NT2/D1 (cell line): ENCODE measurements at regions not wholly inside any gene's neighbourhood (a gene's known extent, or its start where the extent isn't known, plus 50 kb on each side); places are given as distances from the start of the nearest gene placed in this dataset.
A peak's percentile ranks its signal among the peaks of the same experiment; 100 is the strongest.

Source experiments
- DNase-seq: peaks from one replicate; pipeline ENCODE4 v3.0.0-alpha.2; 2011; ENCODE audit warnings: low read depth, low spot score
- H3K27me3 ChIP-seq: 2 replicates; pipeline ENCODE4 v1.6.0; 2011; ENCODE audit warnings: mild to moderate bottlenecking; ENCODE audit not compliant: insufficient read length, insufficient read depth
- H3K36me3 ChIP-seq: 2 replicates; pipeline ENCODE4 v1.6.1; 2011; ENCODE audit warnings: mild to moderate bottlenecking, low read length, mixed read lengths; ENCODE audit not compliant: insufficient read depth, insufficient read length
- H3K4me1 ChIP-seq: 2 replicates; pipeline ENCODE4 v1.5.1; 2011; ENCODE audit not compliant: insufficient read depth, insufficient read length
- H3K4me3 ChIP-seq: 2 replicates; pipeline ENCODE4 v1.5.1; 2011; ENCODE audit warnings: low read depth; ENCODE audit not compliant: insufficient read length
- H3K9ac ChIP-seq: 2 replicates; pipeline ENCODE4 v1.6.0; 2011; ENCODE audit warnings: low read depth; ENCODE audit not compliant: insufficient read length
- H3K9me3 ChIP-seq: 2 replicates; pipeline ENCODE4 v1.5.1; 2011; ENCODE audit warnings: mild to moderate bottlenecking, low read length; ENCODE audit not compliant: insufficient read depth
- SUZ12 ChIP-seq: IDR thresholded peaks from 2 replicates; pipeline ENCODE4 v1.6.1; 2011; ENCODE audit not compliant: insufficient read length, insufficient read depth; ENCODE audit errors: extremely low read depth
- YY1 ChIP-seq: IDR thresholded peaks from 2 replicates; pipeline ENCODE4 v1.6.1; 2011; ENCODE audit not compliant: insufficient read length, insufficient read depth
- ZNF274 ChIP-seq: IDR thresholded peaks from 2 replicates; pipeline ENCODE4 v1.6.1; 2011; ENCODE audit warnings: mild to moderate bottlenecking, low read depth, low read length

DNA sequence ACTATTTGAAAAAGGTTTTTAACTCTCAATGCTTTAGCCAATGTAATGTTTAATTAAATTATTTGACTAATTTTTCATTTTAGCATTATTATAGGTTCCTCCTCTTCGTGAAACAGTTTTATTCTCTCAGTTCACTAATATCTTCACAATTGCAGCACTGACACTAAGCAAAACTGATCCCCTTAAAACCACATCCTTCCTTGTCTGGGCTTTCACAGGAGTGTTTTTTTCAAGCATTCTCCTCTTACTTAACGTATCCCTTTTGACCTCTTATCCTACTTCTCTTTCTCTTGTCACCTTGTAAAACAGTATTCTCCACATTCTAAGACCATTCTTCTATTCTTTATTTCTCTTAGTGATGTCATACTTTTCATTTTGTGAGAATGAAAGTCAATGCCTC lies 112.8 kb downstream of the DSC3 start:
- H3K9ac ChIP-seq: no peak overlapping the region
- H3K36me3 ChIP-seq: no peaks in the 10 kb centered on the region
- no peaks in the 10 kb centered on the region for H3K27me3 ChIP-seq
- no peak overlapping the region for H3K4me3 ChIP-seq
- H3K4me1 ChIP-seq: no peaks in the 10 kb centered on the region
- no peak for DNase-seq
- TF ChIP-seq ZNF274 (no peak), SUZ12 (no peak), YY1 (no peak)
- H3K9me3 ChIP-seq: no peaks in the 10 kb centered on the region

DNA sequence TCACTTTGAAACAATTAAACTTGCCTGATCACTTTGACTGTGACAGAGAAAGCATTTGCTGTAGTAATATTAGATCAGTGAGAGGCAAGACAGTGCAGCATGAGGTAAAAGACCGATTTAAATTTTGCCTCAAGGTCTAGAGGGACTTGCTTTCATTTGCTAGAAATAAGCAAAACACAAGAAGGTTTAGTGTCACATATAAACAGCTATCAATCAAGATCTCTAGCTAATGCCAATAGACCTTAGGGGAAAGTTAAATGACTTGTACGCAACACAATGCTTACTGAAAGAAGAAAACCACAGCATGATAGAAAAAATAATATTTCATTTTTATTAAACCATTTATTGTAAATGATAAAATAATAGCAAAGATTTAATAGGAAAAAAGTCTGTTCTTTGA lies 113.5 kb downstream of the DSC3 start:
- Histone ChIP-seq H3K9ac (no peak overlapping the region), H3K4me3 (no peak overlapping the region), H3K36me3 (no peaks in the 10 kb centered on the region), H3K4me1 (no peaks in the 10 kb centered on the region), H3K27me3 (no peaks in the 10 kb centered on the region), H3K9me3 (no peaks in the 10 kb centered on the region)
- TF ChIP-seq SUZ12 (no peak), YY1 (no peak), ZNF274 (no peak)
- no peak for DNase-seq

DNA sequence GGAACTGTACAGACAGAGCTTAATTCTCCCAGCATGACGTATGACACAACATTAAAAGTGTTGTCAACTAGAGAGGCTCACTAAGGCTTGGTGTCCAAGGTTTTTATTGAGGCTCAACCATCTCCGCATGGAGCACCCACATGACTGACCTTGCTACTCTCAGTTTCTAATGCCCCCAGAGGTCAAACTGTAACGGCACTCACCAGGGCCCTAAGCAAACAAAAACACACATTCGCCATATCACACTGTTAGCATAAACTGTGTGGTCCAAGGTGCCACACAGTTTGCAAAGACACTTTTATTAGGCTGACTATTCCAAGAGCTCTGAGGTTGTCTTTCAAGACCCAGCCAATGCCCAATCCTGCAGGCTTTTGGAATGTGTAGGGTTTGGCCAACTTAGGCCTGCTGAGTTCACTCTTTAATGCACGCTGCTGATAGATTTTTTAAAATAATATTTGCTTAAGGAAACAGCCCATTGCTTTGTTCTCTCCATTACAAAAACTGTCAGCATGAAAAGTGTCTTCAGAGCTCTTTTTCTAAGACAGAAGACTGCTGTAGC lies 114.9 kb downstream of the DSC3 start:
- TF ChIP-seq YY1: no peak
- TF ChIP-seq ZNF274: no peak
- TF ChIP-seq SUZ12: no peak
- Histone ChIP-seq H3K9me3 (no peaks in the 10 kb centered on the region), H3K36me3 (no peaks in the 10 kb centered on the region), H3K27me3 (no peaks in the 10 kb centered on the region), H3K9ac (no peak overlapping the region), H3K4me3 (no peak overlapping the region), H3K4me1 (no peaks in the 10 kb centered on the region)
- DNase-seq: no peak

DNA sequence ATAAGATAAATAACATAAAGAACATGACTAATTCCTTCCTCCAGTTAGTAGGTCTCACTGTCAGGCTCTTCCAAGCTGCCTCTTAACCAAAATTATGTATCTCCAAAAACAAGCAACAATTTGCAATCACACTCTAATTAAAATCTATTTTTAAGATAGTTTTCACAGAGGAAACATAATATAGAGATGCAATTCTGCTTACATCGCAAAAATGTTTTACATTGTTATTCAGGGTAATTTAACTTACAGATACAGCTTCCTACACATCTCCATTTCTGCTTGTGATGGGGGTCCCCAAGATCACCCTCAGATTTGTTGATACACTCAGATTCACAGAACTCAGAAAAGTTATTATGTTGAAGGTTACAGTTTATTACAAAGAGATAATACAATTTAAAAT lies 115.5 kb downstream of the DSC3 start:
- Histone ChIP-seq H3K9ac (no peak overlapping the region), H3K9me3 (no peaks in the 10 kb centered on the region), H3K4me1 (no peaks in the 10 kb centered on the region), H3K36me3 (no peaks in the 10 kb centered on the region), H3K27me3 (no peaks in the 10 kb centered on the region), H3K4me3 (no peak overlapping the region)
- TF ChIP-seq YY1 (no peak), ZNF274 (no peak), SUZ12 (no peak)
- no peak for DNase-seq

DNA sequence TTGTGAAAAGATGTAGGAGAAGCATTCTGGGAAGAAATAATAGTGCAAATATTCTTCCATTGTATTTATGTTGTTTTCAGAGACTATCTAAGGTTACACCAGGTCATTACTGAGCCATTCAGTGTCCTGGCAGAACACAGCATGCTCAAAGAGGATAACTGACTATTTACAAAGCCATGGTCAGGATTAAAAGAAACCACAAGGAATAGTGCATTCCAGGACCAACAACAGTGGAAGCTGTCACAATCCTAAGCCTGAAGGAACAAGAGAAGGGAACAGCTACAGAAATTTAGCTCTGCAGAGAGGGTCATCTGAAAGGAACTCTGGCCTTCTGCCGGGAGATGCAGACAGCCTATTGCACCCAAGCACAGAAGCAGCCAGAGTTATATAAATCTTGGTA lies 116.7 kb downstream of the DSC3 start:
- TF ChIP-seq SUZ12 (no peak), ZNF274 (no peak), YY1 (no peak)
- no peaks in the 10 kb centered on the region for H3K27me3 ChIP-seq
- peak; percentile 11 for DNase-seq
- no peaks in the 10 kb centered on the region for H3K9me3 ChIP-seq
- no peaks in the 10 kb centered on the region for H3K4me1 ChIP-seq
- no peak overlapping the region for H3K9ac ChIP-seq
- no peaks in the 10 kb centered on the region for H3K36me3 ChIP-seq
- no peak overlapping the region for H3K4me3 ChIP-seq

DNA sequence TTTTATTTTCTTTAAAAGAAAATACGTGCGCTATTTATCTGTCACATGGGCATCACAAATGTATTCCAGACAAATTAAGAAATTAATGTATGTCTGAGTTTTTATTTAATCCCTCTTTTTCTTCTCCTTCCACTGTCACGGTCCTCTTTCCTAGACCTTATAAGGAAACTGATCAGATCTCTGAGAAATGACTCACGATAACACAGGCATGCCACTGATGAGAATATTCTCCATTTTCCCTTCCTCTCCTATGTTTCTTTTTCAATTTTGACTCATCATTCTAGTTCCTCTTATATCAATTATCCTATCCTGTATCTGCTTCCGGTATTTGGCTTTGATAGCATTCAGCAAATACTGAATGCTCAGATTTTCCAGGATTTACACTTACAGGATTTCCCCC lies 121.8 kb downstream of the DSC3 start:
- Histone ChIP-seq H3K4me1 (no peaks in the 10 kb centered on the region), H3K36me3 (no peaks in the 10 kb centered on the region), H3K9me3 (no peaks in the 10 kb centered on the region), H3K9ac (no peak overlapping the region), H3K27me3 (no peaks in the 10 kb centered on the region), H3K4me3 (no peak overlapping the region)
- TF ChIP-seq SUZ12 (no peak), YY1 (no peak), ZNF274 (no peak)
- DNase-seq: no peak

DNA sequence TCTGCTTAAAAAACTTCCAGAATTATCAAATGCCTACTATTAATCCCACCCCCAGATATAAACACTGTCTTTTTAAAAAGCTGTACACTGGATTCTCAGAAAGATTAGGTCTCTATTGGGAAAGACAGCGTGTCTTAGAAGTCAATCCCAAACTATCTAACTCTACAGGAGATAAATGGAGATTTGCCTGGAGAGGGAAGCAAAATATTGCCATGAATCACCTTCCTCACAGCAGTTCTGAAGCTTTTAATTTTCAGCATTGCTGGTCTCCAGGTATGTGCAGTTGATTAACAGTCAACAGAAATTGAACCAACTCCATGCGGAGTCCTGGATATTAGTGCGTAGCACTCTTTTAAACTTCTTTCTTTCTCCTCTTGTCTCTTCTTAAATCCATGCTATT lies 122.2 kb downstream of the DSC3 start:
- no peaks in the 10 kb centered on the region for H3K4me1 ChIP-seq
- no peak for TF ChIP-seq SUZ12
- TF ChIP-seq YY1: no peak
- TF ChIP-seq ZNF274: no peak
- no peaks in the 10 kb centered on the region for H3K36me3 ChIP-seq
- no peak overlapping the region for H3K9ac ChIP-seq
- H3K4me3 ChIP-seq: no peak overlapping the region
- no peaks in the 10 kb centered on the region for H3K27me3 ChIP-seq
- no peaks in the 10 kb centered on the region for H3K9me3 ChIP-seq
- no peak for DNase-seq

DNA sequence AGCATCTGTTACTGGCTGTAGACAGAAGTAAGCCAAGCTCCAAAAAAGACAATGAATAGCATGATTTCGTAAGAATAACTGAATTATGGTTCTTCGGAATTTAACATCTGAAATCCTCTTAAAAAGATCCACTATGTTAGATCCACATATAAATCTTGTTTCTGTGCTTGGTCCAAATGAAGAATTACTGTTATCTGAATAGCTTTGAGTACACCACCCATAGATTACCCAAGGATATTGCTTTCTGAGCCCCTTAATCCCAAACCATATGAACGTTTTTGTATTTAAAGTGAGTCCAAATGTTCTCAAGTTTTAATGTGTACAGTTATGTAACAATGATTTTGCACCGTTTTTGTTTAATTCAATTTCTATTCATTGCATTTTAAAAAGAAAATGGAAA lies 124.9 kb downstream of the DSC3 start:
- no peaks in the 10 kb centered on the region for H3K4me1 ChIP-seq
- no peak overlapping the region for H3K9ac ChIP-seq
- no peaks in the 10 kb centered on the region for H3K9me3 ChIP-seq
- H3K27me3 ChIP-seq: no peaks in the 10 kb centered on the region
- H3K36me3 ChIP-seq: no peaks in the 10 kb centered on the region
- TF ChIP-seq SUZ12 (no peak), ZNF274 (no peak), YY1 (no peak)
- DNase-seq: no peak
- no peak overlapping the region for H3K4me3 ChIP-seq
